Stimulated activated naive CD4-positive, alpha-beta T cell (primary cell): ENCODE measurements at regions not wholly inside any gene's neighbourhood (a gene's known extent, or its start where the extent isn't known, plus 50 kb on each side); places are given as distances from the start of the nearest gene placed in this dataset.

ENCODE experiments used
- DNase-seq, 6 experiments: peaks; one replicate each; lab custom pipeline; 2025; lab: John Stamatoyannopoulos, UW

DNA sequence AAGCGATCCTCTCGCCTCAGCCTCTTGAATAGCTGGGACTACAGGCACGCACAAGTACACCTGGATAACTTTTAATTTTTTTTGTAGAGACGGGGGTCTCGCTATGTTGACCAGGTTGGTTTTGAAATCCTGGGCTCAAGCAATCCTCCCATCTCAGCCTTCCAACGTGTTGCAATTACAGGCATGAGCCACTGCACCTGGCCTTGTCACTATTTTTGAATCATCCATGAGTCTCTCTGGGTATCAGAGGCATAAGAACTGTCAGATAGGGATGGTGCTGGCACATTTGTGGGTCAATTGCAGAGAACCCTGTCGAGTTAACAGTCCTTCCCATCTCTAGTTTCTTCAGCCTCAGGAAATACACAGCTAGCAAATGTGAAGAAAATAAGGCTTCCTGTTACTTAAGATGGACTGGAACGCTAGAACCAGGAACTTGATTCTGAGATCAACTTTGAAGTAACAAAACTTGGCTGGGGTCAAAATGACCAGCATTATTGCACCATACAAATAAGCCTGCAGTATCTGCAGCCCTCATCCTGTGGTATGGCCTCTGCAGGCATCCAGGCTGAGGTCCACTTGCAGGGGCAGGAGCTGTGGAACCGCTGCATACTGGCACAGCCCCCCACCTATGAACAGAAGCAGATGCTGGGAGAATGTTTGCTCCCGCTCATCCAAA is 124.3 kb upstream of the GADD45A start:
- DNase-seq, result no peak

DNA sequence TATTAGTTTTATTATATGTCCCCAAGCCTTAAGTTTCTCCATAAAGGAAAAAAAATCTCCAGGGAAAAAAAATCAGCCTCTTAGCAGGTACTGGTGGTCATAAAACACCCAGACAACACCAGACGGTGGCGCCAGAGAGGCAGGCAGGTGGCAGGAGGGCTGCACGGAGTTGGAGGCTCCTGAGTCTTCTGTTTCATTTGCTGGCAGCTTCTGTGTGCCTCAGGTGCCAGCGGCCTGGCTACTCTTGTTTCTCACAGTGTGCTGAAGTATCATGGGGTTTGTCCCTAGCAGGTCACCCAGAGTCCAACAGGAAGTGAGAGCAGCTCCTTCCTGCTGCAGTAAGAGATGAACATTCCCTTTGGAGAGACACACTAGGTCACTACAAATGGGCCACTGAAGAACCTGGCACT is 123.3 kb upstream of the GADD45A start:
- DNase-seq, result peak; percentile 50 to 80 (median 67)

DNA sequence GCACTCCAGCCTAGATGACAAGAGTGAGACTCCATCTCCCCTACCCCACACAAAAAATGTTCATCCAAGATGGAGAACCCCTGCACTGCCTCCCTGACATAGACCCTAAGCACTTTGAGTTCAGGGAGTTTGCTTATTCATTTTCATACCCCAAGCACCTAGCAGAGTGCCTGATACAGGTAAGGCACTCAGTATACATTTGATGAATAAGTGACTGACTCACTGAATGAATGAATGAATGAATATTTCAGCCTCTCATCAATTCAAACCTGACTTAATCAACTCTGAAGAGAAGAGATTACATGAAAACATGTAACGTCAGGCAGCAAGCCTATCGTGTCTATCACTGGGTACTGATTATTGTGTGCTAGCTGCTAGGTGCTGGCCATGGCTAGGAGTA is 121.3 kb upstream of the GADD45A start:
- DNase-seq, result no peak

DNA sequence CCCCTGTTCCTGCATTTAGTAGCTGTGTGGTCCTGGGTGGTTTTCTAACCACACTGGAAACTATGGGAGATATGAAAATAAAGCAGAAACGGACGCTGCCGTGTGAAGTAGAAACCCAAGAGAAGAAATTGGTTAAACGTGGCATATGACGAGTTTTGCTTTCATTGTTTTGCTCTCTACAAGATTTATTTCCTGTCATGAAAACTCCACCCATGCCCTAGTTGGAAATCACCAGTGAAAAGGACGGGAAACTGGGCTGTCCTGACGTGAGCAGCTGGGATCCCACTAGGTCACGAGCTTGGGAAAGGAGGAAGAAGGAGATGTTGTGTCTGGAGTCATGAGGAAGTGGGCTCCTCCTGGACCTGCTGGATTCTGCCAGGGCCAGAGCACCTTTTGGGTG is 120.8 kb upstream of the GADD45A start:
- DNase-seq, result no peak

GRCh38 chr1:67566803-67567377 is 118.1 kb upstream of the GADD45A start:
- DNase-seq, result no peak

DNA sequence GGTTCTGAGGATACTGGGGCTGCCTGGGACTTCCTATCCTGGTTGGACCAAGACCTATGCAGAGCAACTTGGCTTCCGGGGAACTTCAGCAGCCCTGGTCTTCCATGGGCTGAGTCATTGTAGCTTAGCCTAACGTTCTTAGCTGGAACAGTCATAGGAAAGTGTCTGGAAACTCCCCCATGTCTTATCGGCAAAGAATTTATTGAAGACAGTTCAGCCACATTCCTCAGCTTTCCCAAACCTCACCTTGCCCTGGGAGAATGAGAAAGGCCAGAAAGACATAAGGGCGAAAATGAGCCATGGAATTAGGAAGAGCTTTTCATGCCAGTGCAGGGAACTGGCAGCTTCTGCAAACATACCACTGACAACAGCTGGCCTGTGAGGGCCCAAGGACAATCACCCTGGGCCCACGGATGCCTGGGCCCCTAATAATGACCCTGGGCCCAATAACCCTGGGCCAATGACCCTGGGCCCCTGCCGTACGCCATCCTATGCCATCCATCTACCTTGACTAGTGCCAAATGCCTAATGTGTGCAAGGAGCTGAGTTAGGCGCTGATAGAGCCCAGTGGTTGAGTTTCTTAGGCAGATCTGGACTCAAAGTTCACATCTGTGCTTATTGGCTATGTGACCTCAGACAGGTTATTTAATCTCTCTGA is 114.4 kb upstream of the GADD45A start:
- no peak for DNase-seq

DNA sequence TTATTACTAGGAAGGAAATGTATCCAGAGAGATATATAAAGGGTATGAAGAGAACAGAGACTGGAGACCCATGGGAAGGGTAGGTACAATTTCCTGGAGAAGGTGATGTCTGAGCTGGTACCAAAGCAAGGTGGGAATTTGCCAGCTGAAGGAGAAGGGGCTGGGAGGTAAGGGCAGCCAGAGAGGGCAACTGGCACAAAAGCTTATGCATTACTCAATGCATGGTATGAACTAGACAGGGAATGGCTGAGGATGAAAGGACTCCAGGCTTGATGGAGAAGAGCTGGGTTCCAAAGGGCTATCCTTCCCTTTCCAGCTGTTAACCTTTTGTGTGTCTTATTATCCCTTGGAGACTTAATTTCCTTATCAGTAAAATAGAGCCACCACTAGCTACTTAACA is 113.6 kb upstream of the GADD45A start:
- DNase-seq, result no peak

GRCh38 chr1:67571901-67572593 is 113.0 kb upstream of the GADD45A start:
- DNase-seq, result no peak

DNA sequence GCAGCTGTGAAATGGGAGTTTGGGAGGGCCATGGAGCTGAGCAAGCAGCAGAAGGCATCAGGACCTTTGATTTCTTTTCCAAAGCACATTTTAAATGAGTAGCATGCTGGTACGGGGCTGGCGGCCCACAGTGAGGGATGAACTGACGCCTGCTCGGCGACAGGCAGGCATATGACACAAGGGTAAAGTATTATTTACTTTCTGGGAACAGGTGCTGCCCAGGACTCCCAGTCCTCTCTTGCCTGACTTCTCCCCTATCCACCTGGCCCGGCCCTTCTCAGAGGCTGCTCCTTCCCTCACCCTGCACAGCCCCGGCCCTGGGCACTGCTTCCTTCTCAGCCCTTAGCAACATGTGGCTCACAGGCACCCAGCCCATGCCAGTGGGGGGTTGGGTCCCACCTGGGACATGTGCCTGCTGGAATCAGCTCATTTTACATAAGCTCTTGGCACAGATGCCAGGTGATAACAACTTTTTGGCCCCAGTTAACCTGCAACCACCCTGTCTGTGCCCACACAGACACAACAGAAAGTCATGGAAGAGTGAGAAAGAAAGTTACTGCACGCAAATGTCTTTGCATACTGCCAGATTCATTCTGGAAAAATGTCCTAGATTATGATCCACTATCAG is 112.3 kb upstream of the GADD45A start:
- no peak for DNase-seq

DNA sequence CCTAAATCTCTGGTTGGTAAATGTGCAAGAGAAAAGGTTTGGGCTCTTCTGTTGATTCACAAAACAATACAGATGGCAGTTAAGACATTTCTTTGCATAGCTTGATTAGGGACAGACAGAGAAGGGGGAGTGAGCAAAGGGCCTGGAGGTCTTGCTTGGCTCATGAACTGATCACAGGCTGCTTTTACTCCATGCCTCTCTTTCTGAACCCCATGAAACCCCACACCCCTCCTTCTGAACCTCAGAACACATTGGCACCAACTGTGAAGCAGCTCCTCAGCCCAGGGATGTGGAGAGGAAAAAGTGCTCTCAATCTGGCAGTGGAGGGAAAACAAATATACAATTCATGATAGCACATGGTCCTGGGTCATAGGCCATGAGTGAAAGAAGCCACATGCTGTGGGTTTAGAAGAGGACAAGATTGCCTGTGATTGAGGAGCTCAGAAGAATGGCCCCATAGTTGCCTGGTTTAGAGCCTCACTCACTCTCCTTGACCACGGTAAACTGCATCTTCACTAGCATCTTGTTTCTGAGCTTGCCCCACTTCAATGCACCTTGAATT is 111.6 kb upstream of the GADD45A start:
- no peak for DNase-seq

GRCh38 chr1:67574221-67574620 is 110.8 kb upstream of the GADD45A start:
- no peak for DNase-seq

DNA sequence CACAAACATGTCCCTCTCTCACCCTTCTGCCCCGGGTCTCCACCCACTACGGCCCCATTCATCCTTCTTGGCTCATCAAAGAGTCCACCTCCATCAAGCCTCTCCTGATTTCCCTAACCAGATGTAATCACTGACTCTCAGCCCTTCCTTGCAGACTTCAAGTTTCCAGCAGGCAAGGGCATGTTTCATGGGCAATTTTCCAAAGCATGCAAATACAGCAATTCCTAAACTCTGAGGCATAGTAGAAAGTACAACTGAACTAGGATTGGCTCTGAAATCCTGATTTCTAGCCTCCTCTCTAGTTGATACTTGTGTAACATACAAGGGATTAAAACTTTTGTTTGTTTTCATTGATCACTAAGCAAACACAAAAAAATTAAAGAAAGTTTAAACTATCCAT is 109.1 kb upstream of the GADD45A start:
- no peak for DNase-seq

GRCh38 chr1:67576474-67576873 is 108.5 kb upstream of the GADD45A start:
- no peak for DNase-seq

DNA sequence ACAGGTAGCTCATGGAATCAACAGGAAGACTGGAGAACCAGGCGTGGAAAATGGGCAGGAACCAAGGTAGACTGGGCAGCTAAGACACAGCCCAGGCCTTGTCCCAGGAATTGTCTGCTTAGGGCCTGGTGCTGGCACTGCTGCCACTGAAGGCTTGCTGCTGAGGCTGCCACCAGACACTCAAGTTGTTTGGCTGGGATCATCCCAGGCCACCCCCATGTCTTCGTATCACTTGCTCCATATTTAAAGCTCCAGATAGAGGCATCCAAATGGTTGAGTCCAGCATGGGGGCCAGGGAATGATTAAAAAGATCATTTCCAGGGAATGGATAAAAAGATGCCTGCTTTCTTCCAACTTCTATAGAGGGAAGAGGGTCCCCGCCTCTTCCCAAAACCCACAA is 107.4 kb upstream of the GADD45A start:
- DNase-seq, result no peak

DNA sequence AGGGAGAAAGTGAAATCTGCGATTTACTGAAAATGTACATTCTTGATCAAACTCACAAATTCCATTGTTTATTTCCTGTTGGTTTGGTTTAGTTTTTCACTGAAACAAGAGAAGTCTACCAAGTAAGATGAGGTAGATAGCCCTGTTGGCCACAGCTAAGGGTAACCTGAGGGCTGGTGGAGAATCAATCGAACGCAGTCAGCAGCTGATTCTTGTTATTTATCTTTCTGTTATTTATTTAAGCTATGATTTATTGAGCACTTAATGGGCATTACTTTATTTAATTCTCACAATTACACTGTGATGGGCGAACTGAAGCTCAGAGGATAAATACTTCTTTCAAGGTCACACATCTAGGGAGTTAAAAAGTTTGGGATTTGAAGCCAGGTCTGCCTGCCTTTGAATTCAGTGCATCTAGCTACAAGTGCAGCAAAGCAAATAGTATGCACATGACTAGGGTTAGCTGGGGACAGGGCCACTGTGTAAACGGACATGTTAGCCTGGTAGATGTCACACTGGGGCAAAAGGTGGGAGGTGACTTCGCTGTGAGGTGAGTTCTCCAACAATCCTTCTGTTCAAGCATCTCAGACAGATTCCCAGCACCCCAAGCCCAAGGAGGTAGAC is 106.5 kb upstream of the GADD45A start:
- no peak for DNase-seq

DNA sequence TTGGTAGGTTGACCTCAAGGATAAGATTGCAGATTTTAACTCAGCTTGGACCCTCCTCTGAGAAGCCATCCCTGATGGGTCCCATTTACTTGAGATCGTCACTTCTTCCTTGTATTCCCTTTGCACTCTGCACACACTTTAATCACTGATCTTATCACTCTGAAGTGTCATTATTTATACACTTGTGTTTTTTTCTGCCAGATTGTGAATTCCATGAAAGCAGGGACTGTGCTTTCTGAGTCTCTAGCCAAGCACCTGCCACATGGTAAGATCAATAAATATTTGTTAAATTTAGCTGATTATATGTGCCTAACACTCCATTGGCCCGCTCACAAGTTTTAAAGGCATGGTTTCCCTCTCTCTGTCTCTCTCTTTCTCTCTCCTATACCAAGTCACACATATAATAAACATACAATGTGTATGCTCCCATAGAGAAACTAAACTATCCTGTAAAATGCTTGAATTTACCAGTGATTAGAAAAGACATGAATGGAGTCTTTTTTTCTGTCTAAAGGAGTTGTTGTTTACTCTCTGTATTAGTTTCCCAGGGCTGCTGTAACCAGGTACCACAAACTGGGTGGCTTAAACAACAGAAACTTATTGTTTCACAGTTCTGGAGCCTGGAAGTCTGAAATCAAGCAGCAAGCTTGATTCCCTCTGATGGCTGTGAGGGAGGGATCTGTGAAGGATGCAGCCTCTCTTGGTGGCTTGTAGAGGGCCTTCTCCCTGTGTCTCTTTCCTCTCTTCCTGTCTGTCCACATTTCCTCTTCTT is 105.2 kb upstream of the GADD45A start:
- DNase-seq, result no peak

GRCh38 chr1:67580691-67581403 is 104.2 kb upstream of the GADD45A start:
- DNase-seq, result no peak

DNA sequence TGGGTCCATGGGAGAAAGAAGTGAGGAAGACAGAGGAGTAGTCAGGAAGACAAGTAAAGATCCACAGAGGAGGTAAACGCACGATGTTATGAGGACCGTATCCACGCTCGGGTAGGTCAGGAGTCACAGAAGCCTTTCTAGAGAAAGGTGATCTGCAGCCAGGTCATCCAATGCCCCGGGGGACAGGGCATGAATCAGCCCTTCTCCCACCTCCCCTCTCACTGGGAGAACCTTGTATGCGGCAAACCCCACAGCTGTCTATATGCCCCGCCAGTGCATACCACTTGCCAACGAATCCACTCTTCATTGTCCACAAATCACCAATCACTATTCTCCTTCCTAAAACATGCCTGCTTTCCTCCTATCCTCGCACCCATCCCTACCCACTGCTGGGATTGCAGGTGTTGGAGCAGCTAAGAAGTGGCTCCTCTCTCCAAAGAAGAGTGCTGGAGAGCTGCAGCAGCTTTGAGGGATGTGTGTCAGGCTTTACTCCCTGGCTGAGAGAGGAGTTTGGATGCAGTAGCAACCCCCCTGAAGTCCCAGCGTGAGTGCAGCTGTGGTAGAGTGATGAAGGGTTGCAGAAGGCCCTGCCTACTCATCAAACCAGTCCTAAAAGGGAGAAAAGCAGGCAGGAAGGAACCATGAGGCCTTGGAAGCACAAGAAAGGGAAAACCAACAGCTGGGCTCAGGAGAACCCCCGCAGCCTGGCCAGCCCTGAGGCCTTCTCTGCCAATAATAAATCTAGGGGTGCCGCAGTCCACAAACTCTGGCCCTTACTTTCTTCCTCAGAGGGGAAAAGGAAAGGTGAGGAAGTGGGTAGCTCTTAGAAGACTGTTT is 102.2 kb upstream of the GADD45A start:
- no peak for DNase-seq

DNA sequence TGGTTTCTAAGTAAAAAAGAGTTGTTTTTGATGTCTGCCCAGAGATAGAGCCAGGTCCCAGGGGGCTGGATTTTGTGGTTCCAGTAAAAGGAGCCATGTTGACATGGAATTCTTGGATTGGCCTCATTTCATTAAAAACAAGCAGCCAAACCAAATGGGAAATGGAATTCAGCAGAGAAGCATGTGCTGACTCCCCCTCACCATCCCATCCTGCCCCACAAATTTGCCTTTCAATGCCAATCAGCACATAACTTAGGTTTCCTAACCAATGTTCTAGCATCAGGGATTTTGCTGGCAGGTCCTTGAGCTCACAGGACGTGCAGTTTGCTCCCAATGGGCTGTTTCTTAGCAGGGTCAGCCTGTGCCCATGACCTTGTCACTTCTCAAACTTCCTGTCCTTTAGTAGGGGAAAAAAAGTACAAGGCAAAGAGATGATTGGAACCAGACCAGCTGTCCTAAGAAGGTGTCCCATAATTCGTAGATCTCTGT is 101.5 kb upstream of the GADD45A start:
- no peak for DNase-seq
